LoVo (cell line): ENCODE measurements at regions not wholly inside any gene's neighbourhood (a gene's known extent, or its start where the extent isn't known, plus 50 kb on each side); places are given as distances from the start of the nearest gene placed in this dataset.

Source experiments
- DNase-seq: peaks from one replicate; pipeline ENCODE4 v3.0.0-alpha.2; 2016; ENCODE audit warnings: low spot score

- no peak for DNase-seq
Observed at GRCh38 chr6:79864421-79864820, 82.9 kb downstream of the ELOVL4 start.

- DNase-seq: no peak
Observed at GRCh38 chr6:79864001-79864400, 83.4 kb downstream of the ELOVL4 start.

DNA sequence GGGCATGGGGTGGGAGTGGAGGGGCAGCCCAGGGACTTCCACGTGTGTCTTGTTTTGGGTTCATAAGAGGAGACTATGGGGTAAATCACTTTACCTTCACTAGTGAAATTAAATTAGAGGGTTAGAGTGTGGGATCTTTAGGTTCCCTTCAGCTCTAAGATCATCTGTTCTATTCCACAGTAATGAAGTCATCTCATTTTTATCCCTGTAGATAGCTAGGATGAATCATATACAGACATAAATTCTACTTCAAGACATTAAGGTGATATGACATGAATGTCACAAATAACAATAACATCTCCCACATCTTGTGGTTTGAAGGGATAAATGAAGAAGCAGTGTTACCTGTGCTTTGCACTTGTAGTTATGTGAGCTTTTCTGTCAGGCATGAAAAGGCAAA, 83.8 kb downstream of the ELOVL4 start:
- no peak for DNase-seq

DNA sequence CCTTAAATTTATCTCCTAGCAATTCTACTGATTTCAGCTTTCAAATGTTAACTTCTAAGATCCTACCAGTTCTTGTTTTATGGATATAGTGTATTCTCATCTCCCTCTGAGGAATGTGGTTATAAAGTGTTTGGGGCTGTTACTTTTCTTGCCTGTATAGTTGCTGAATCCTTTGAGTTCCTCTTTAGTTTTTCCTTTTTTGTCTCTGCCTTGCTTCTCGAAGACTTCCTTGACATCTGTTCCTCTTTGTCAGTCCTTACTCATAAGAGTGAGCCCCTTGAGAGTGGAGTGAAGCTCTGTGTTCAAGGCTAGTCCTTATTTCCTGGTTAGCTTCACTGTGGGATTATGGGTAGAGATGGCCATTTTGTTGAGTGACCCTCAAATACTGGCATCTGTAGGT, 84.6 kb downstream of the ELOVL4 start:
- DNase-seq: no peak

GRCh38 chr6:79862126-79862525, 85.2 kb downstream of the ELOVL4 start:
- DNase-seq: no peak

- no peak for DNase-seq
Observed at GRCh38 chr6:79861023-79861422, 86.3 kb downstream of the ELOVL4 start.

DNA sequence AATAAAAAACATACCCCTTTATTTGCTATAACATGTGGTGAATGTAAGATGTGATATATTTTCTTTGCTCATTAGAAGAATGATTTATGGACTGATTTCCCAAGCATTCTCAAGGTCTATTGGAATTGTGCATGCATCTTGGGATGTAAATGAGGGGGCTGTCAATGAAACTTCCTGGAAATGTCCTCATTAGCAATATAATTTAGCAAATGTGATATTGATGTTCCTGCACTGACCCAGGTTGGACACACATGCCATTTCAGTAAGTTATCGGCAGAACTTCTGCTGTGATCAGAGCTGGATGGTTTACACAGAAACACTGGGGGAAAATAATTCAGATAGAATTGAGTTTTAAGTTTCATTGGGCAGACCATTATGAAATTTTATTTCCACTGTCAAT, 99.9 kb downstream of the ELOVL4 start:
- no peak for DNase-seq

GRCh38 chr6:79842376-79843040, 104.8 kb downstream of the ELOVL4 start:
- DNase-seq: no peak

- no peak for DNase-seq
Observed at GRCh38 chr6:79841577-79842375, 105.6 kb downstream of the ELOVL4 start.

- DNase-seq: no peak
Observed at GRCh38 chr6:79838851-79839250, 108.5 kb downstream of the ELOVL4 start.

DNA sequence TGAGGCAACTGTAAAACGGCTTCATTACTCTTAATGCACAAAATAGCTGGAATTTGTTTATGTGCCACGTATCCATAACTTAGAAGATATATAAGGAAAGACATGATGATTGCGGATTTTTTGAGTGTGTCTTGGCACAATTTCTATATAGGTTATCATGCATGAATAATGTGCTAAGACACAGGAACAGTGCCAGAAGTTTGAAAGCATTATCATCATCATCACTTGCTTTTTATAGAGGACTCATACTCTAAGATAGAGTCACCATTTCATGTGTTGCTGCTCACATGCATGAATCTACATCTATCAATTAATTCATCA, 113.4 kb downstream of the ELOVL4 start:
- no peak for DNase-seq

DNA sequence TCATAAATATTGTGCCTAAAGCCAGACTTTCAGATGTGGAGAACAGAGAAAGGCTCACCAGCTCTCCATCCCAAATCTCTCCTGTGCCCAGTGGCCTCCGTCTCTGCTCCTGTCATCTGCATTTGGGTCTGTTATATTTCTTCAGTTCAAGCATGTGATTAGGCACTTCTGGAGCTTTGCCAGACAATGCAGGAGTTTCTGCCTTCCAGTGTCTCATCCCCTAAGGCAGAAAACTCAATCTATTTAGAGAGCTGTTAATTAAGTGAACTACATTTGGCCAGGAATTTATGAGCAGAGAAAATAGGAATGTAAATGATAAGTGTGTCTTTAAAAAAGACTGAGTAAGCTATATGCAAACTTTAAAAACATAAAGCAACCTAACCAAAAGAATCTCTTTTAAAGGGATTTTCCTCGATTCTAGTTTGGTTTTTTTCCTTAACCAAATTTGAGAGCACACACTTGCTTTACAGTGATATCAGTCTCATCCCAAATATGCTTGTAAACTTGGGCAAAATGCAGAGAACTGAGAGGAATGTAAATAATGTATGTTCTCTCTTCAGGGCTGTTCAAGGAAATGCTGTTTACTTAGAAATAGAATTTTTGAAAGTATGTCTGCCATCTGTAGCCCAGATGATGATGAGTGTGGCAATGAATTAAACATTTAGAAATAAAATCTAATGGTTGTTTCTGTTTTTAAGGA, 113.9 kb downstream of the ELOVL4 start:
- no peak for DNase-seq

DNA sequence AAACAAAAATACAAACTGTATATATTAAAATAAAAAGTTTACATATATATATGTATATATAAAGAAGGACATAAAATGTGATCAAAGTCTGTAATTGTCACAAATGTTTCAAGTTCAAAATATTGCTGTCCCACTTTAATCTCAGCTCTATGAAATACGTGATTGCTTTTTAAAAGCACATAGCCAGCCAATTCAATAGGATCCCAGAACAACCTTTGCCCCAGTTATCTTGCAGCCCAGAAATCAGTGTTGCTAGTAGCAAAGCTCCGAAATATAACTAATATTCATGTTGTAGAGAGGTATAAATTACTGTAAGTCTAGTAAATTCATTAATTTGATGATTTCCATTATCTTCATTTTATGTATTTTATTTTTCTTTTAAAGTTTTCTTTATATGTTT, 114.6 kb downstream of the ELOVL4 start:
- DNase-seq: no peak

DNA sequence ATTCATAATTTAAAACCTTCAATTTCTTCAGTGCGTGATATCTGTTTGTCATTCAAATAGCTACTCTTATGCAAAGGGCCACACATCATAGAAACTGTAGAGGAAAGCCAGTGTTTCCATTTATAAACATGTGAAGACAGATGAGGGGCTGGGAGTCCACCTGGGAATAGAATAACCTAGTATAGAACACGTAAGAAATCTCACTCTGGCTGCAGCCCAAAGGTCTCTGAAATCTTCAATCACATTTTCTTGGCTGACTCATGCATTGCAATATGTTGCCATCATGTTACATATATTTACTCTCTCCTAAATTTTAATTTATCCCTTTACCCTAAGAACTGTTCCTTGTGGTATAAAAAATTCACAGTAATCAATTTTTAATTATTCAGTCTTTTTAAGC, 123.2 kb downstream of the ELOVL4 start:
- no peak for DNase-seq

DNA sequence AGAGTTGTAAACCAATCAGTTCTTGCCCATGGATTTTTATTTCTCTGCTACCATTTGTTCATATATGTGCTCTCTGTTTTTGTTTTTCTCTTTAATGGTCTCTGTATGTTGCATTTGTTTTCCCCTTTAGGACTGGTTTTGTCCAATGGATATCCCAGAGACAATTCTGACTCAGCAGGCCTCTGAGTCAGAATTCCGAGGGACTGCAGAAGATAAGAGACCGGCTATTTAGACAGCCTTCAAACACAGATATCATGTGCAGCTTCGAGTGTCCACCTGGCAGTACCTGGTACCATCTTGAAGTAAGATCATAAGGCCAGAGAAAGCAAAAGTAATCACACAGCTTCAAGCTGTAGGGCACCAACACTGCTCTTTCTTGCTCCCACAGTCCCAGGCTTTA, 125.5 kb downstream of the ELOVL4 start:
- no peak for DNase-seq

- DNase-seq: no peak
Observed at GRCh38 chr6:79818471-79818870, 128.9 kb downstream of the ELOVL4 start.

- no peak for DNase-seq
Observed at GRCh38 chr6:79814940-79815339, 132.4 kb downstream of the ELOVL4 start.

DNA sequence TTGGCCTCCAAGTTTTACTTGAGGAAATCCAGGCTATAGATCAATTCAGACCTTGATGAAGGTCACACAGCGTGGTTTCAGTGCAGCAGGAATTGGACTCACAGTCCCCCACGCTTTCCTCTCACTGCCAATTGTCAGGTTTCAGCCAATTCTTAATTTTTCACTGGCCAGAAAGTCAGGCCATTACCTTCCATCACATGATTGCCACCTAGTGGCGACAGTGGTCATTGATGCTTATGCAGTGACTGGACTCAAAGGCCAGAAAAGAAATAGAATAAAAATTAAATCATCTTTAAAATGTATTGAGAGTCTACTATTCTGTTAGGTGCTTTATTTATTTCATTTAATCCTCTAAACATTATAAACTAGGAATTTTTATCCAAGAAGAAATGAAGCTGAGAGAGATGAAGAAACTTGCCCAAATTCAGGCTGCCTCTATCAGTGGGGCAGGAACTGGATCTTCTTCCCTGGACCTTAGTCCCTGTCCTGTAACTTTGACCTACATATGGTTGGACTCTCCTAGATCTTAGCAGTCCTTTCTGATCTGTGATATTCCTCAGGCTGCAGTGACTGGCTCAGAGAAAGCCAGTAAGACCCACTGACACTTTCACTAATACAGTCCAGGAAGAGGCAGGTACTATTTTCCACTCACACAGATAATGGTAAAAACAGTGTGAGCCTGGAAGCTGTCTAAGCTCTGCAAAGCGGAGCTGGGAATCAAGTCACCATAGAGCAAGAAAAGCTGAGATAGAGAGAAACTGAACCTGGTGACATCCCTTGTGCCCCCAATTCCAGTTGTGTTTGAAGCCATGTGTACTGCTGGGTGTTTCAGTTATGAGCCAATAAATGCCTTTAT, 133.3 kb downstream of the ELOVL4 start:
- peak; percentile 58 for DNase-seq

DNA sequence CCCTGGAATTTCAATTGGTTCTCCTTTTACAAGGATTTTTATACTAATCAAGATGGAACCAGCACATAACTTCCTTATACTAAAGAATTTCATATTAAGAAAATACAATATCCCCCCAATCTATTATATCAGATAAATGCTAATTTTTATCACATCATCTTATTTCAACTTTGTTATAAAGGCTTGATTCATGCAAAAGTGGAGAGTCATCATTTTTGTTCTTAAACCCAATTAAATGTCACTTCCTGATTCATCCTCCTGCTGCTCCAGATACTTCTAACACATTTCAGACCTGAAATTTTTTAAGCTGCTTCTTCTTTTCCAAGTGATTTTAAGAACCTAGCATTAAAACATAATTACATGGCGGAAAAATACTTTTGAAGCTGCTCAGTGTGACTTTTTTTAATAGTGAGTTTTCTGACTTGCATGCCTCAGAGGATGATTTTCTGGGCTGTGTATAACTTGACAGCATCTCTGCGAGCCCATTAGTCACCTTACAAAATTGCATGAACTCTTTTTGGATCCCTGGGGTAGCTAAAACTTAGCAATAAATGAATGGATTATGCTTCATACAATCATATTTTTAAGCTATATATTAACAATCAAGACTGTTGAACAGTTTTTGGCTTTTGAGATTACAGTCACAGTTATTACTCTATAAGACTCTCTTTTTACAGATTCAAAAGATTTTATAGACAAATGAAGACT, 134.1 kb downstream of the ELOVL4 start:
- no peak for DNase-seq

DNA sequence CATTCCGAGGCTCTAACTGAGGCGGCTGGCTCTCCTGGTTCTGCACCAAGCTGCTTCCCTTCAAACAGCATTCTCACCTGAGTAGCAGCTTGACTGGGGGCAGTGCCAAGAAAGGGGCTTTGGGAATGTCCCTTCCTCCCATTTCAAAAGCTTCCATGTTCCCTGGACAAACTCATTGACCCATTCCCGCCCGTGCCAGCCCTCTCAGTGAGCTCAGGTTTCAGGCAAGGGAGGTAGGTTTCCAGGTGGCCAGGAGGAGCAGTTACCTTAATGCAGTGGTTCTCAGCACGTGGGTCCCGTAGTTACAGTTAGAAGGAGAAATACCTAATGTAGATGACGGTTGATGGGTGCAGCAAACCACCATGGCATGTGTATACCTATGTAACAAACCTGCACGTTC, 135.2 kb downstream of the ELOVL4 start:
- DNase-seq: no peak

- DNase-seq: no peak
Observed at GRCh38 chr6:79810871-79811270, 136.5 kb downstream of the ELOVL4 start.
